ENCODE measurements at regions not wholly inside any gene's neighbourhood (a gene's known extent, or its start where the extent isn't known, plus 50 kb on each side); places are given as distances from the start of the nearest gene placed in this dataset.
A peak's percentile ranks its signal among the peaks of the same experiment; 100 is the strongest.
"Not testable (repeated sequence)": the region's sequence is repeated elsewhere in the genome, so short reads cannot be mapped to it uniquely, and the experiment has no call there.

DNA sequence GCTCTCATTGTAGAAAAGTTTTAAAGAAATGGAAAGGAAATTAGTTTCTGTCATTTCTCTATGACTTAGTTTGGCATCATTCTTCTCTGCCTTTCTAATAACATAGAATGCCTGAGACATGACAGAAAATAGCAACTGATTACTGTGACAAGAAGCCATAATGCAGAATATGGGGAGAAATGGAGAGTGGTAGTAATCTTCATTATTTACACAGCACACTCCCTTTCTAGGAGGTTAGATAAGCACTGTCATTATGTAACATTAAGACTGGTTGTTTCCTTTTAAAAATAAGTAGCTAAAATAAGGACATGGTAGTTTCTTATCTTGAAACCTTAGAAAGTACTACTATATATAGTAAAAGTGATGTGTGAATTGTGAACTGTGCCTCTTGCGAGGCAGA, 1227.9 kb upstream of the PABPC4L start:
- no peak overlapping the region for H3K4me3 ChIP-seq (ENCODE audit: low read depth, low read length)
- H3K4me1 ChIP-seq = no peaks in the 10 kb centered on the region
- no peaks in the 10 kb centered on the region for H3K9me3 ChIP-seq
- TF ChIP-seq, protein P1, sequence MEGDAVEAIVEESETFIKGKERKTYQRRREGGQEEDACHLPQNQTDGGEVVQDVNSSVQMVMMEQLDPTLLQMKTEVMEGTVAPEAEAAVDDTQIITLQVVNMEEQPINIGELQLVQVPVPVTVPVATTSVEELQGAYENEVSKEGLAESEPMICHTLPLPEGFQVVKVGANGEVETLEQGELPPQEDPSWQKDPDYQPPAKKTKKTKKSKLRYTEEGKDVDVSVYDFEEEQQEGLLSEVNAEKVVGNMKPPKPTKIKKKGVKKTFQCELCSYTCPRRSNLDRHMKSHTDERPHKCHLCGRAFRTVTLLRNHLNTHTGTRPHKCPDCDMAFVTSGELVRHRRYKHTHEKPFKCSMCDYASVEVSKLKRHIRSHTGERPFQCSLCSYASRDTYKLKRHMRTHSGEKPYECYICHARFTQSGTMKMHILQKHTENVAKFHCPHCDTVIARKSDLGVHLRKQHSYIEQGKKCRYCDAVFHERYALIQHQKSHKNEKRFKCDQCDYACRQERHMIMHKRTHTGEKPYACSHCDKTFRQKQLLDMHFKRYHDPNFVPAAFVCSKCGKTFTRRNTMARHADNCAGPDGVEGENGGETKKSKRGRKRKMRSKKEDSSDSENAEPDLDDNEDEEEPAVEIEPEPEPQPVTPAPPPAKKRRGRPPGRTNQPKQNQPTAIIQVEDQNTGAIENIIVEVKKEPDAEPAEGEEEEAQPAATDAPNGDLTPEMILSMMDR (IDR thresholded peaks at IDR 0.05; ENCODE audit: low read depth, low read length) = no peak
- no peaks in the 10 kb centered on the region for H3K36me3 ChIP-seq
- DNase-seq = no peak
- no peaks in the 10 kb centered on the region for H3K27me3 ChIP-seq

DNA sequence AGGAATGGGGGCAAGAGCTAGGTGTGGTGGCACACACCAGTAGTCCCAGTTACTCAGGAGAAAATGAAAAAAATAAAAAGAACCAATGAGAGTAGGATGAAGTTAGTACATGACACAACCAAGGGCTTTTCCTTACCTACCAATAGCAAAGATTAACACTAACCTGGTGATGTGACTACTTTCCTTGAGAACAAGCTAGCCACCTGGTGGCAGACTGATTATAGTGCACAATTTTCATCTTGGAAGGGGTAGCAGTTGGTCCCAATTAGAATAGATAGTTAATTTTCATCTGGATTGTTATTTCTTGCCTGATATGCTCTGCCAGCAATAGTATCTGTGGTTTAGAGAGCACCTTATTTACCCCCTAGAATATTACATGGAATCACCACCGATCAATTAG, 1216.8 kb upstream of the PABPC4L start:
- Histone ChIP-seq H3K4me1 (peaks cover 3% of the 10 kb centered on the region; the same call in 1 of the 2 replicates), H3K36me3 (no peaks in the 10 kb centered on the region), H3K9me3 (no peaks in the 10 kb centered on the region), H3K4me3 (ENCODE audit: low read depth, low read length) (no peak overlapping the region), H3K27me3 (no peaks in the 10 kb centered on the region)
- peak; percentile 18 for DNase-seq
- TF ChIP-seq, protein P1 (IDR thresholded peaks at IDR 0.05; ENCODE audit: low read depth, low read length) = peak; percentile 60

DNA sequence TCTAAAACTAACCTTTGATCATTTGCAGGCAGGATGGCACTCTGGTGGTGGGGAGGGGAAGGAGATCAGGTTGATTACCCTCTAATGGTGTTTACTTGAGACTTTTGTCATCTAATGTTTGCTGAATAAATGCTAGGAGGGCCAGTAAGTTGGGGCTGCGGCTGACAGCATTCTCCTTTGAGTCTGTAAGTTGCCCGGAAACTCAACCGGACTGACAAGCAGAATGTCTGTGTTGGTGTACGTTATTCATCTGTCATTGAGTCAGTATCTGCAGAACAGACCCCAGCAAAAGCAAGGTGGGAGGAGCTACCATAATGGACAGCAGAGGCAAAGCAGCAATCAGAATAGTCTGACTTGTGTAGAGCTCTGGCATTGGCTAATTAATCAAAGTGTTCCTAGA, 1210.6 kb upstream of the PABPC4L start:
- Histone ChIP-seq H3K36me3 (no peaks in the 10 kb centered on the region), H3K4me1 (peaks cover 17% of the 10 kb centered on the region; the same call in 1 of the 2 replicates), H3K9me3 (no peaks in the 10 kb centered on the region), H3K27me3 (no peaks in the 10 kb centered on the region), H3K4me3 (ENCODE audit: low read depth, low read length) (no peak overlapping the region)
- TF ChIP-seq, protein P1 (IDR thresholded peaks at IDR 0.05; ENCODE audit: low read depth, low read length) = no peak
- DNase-seq = peak; percentile 49

DNA sequence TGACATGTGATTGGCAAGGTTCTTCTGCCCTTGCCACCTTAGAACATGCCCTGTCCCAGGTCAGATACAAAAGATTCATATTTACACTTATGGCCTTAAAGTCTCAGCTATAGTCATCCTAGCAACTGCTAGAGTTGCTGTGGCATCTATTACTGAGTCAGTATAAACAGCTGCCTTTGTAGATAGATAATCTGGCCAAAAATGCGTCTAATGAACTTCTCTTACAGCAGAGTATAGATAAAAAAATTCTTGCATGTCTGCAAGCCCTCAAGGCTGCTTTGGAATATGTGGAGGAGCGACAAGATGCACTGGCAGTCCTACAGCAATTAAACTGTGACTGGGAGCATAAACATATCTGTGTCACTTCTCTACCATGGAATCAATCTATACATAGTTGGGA, 1209.7 kb upstream of the PABPC4L start:
- Histone ChIP-seq H3K9me3 (no peaks in the 10 kb centered on the region), H3K4me1 (peaks cover 17% of the 10 kb centered on the region; the same call in 1 of the 2 replicates), H3K4me3 (ENCODE audit: low read depth, low read length) (no peak overlapping the region), H3K36me3 (no peaks in the 10 kb centered on the region), H3K27me3 (no peaks in the 10 kb centered on the region)
- no peak for DNase-seq
- TF ChIP-seq, protein P1 (IDR thresholded peaks at IDR 0.05; ENCODE audit: low read depth, low read length) = no peak

DNA sequence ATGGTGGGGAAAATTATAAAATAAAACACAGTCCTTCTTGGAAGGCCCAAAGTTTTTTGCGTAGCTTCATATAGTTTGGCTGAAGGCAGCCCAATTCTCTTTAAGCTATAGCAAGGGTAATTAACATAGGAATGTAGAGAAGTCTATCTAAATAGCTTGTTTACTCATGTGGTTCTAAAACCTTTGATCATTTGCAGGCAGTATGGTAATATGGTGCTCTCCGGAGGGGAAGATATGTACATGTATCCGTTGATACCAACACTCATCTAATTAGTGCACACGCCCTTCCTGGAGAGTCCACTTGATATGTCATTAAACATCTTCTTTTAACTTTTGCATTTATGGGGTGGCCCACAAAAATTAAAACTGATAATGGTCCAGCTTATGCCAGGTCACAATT, 1207.7 kb upstream of the PABPC4L start:
- not testable (repeated sequence) for H3K27me3 ChIP-seq; H3K9me3 ChIP-seq; H3K36me3 ChIP-seq; DNase-seq; H3K4me3 ChIP-seq (ENCODE audit: low read depth, low read length)
- H3K4me1 ChIP-seq = peaks cover 17% of the 10 kb centered on the region; the same call in 1 of the 2 replicates

DNA sequence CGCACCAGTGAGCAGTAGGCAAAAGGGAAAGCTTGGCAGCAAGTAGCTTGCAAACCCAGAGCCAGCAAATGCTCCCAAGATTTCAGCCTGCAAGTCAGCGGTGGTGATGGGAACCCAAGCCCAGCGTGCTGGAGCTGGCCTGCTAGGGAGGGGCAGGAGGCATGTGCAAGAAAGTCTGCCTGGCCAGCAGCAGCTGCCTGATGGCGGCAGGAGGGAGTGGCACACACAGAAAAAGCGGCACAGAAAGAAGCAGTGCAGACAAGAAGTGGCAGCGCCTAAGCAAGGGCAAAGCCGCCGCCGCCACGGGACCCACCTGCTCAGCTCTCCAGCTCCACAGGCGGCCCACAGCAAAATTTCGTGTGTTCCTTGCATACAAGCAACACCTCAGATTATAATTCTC, 1206.5 kb upstream of the PABPC4L start:
- H3K36me3 ChIP-seq = no peaks in the 10 kb centered on the region
- TF ChIP-seq, protein P1 (IDR thresholded peaks at IDR 0.05; ENCODE audit: low read depth, low read length) = no peak
- DNase-seq = no peak

DNA sequence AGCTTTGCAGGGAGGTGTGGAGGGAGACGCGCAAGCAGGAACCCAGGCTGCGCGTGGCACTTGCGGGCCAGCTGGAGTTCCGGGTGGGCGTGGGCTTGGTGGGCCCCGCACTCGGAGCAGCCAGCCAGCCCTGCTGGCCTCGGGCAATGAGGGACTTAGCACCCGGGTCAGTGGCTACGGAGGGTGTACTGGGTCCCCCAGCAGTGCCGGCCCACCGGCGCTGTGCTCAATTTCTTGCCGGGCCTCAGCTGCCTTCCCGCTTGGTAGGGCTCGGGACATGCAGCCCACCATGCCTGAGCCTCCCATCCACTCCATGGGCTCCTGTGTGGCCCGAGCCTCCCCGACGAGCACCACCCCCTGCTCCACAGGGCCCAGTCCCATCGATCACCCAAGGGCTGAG, 1205.0 kb upstream of the PABPC4L start:
- H3K27me3 ChIP-seq; H3K4me1 ChIP-seq; H3K9me3 ChIP-seq; DNase-seq; H3K36me3 ChIP-seq; H3K4me3 ChIP-seq (ENCODE audit: low read depth, low read length): not testable (repeated sequence)

More for the DNA sequence above, 1206.5 kb upstream of the PABPC4L start:
- Histone ChIP-seq H3K4me3 (ENCODE audit: low read depth, low read length) (no peak overlapping the region), H3K27me3 (no peaks in the 10 kb centered on the region), H3K4me1 (peaks cover 11% of the 10 kb centered on the region; the same call in 1 of the 2 replicates), H3K9me3 (no peaks in the 10 kb centered on the region)

Data from BE2C (cell line).